CD4-positive, alpha-beta T cell (primary cell): ENCODE measurements at regions not wholly inside any gene's neighbourhood (a gene's known extent, or its start where the extent isn't known, plus 50 kb on each side); places are given as distances from the start of the nearest gene placed in this dataset.

Experiments
- ATAC-seq: fragments of 200-7000 bp; cut with Tn5 transposase; one replicate; pipeline ENCODE4 v1.10.0; 2022; ENCODE audit warnings: mild to moderate bottlenecking; ENCODE audit not compliant: poor library complexity
- CTCF ChIA-PET: fragments of 350-600 bp; sonication (Branson Sonifier 250); formaldehyde crosslinking; loops from one replicate; lab custom pipeline; 2021; ENCODE audit warnings: antibody characterized with exemption, inconsistent platforms; lab: Charles Lee
- POLR2A ChIA-PET: fragments of 350-600 bp; sonication (Branson Sonifier 250); formaldehyde crosslinking; loops from one replicate; lab custom pipeline; 2021; ENCODE audit warnings: antibody characterized with exemption, inconsistent platforms; lab: Charles Lee
- DNase-seq, 14 experiments: peaks; one replicate each; pipeline ENCODE4 v3.0.0-alpha.2; 2013 to 2020; ENCODE audit warnings: mixed read lengths in 2 of 14
- H3K27ac ChIP-seq, 2 donors: one replicate each; pipeline versions ENCODE4 v1.5.1 to v1.7.0; 2013; ENCODE audit warnings: low read length in 2 of 2, low read depth in 1 of 2, mild to moderate bottlenecking in 1 of 2
- H3K27me3 ChIP-seq, 2 experiments: 1 replicate in 1 of 2; 2 replicates in 1 of 2; pipeline versions ENCODE4 v1.6.1 to v1.7.0; 2013; ENCODE audit warnings: low read length in 2 of 2, control low read depth in 1 of 2, mild to moderate bottlenecking in 1 of 2, moderate library complexity in 1 of 2; ENCODE audit not compliant: insufficient read depth in 2 of 2, control insufficient read depth in 1 of 2
- H3K36me3 ChIP-seq: one replicate; pipeline ENCODE4 v1.6.1; 2013; ENCODE audit warnings: low read length, control low read depth; ENCODE audit not compliant: insufficient read depth
- H3K4me1 ChIP-seq: one replicate; pipeline ENCODE4 v1.6.1; 2013; ENCODE audit warnings: low read length, control low read depth; ENCODE audit not compliant: insufficient read depth
- H3K4me3 ChIP-seq: one replicate; pipeline ENCODE4 v1.5.1; 2013; ENCODE audit warnings: mild to moderate bottlenecking, low read length, moderate library complexity
- H3K9me3 ChIP-seq, 2 experiments: 1 replicate in 1 of 2; 2 replicates in 1 of 2; pipeline versions ENCODE4 v1.6.1 to v1.7.0; 2013; ENCODE audit warnings: low read length in 2 of 2, mild to moderate bottlenecking in 2 of 2, control low read depth in 1 of 2, moderate library complexity in 1 of 2; ENCODE audit not compliant: control insufficient read depth in 1 of 2, insufficient read depth in 1 of 2
- H3K27ac Mint-ChIP-seq: one replicate; pipeline ENCODE4 v1.8.0; 2020; ENCODE audit warnings: mixed read lengths
- H3K27me3 Mint-ChIP-seq: one replicate; pipeline ENCODE4 v1.8.0; 2021; ENCODE audit warnings: mixed read lengths
- H3K36me3 Mint-ChIP-seq: one replicate; pipeline ENCODE4 v1.8.0; 2021; ENCODE audit warnings: low read depth, mixed read lengths
- H3K4me1 Mint-ChIP-seq: one replicate; pipeline ENCODE4 v1.8.0; 2021; ENCODE audit warnings: low read depth, mixed read lengths
- H3K4me3 Mint-ChIP-seq: one replicate; pipeline ENCODE4 v1.8.0; 2020; ENCODE audit warnings: mild to moderate bottlenecking, mixed read lengths
- H3K9me3 Mint-ChIP-seq: one replicate; pipeline ENCODE4 v1.8.0; 2020; ENCODE audit warnings: mixed read lengths
- CTCF ChIP-seq: fragments of 200-600 bp; IDR thresholded peaks from one replicate; pipeline ENCODE4 v1.8.0; 2022; ENCODE audit warnings: antibody characterized with exemption, mild to moderate bottlenecking
- intact Hi-C, 2 experiments: fragments of 100-400 bp; cut with DNase I in 1 of 2; cut with micrococcal nuclease in 1 of 2; formaldehyde crosslinking; loops; one replicate each; pipeline versions ENCODE4 v1.15.1 to v1.9.0; 2023 to 2025; cut with DNase I, micrococcal nuclease

DNA sequence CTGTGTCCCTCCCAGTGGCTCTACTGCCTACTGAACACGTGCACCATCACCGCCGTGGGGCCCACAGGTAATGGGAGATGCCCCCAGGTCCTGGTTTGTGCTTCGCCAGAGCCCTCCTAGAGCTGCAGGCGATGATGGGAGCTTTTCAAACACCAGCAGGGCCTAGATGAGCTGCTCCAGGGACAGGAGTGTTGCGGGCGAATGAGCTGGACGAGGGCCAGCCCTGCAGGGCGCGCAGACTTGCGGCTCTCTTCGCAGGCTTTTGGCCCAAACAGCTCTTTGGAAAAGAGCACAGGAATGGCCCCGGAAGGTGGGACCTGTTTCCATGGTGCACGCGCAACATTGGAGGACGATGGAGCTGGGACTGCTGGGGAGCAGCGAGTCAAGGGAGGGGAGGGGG lies 409.3 kb upstream of the SULF2 start:
- Mint-ChIP-seq H3K9me3 (no peaks in the 10 kb centered on the region), H3K36me3 (no peaks in the 10 kb centered on the region), H3K27ac (no peak overlapping the region), H3K27me3 (no peaks in the 10 kb centered on the region), H3K4me1 (no peaks in the 10 kb centered on the region), H3K4me3 (no peak overlapping the region)
- Histone ChIP-seq H3K4me3 (no peak overlapping the region), H3K4me1 (no peaks in the 10 kb centered on the region), H3K9me3 (no peaks in the 10 kb centered on the region), H3K27me3 (no peaks in the 10 kb centered on the region), H3K27ac (no peak overlapping the region), H3K36me3 (no peaks in the 10 kb centered on the region)
- CTCF ChIA-PET, result no interaction called here
- TF ChIP-seq CTCF, result no peak
- POLR2A ChIA-PET, result no interaction called here
- no peak for ATAC-seq
- intact Hi-C loops, result no loop called here
- no peak for DNase-seq

- Histone ChIP-seq H3K4me3 (no peak overlapping the region), H3K27me3 (no peaks in the 10 kb centered on the region), H3K36me3 (no peaks in the 10 kb centered on the region), H3K27ac (no peak overlapping the region), H3K4me1 (no peaks in the 10 kb centered on the region), H3K9me3 (no peaks in the 10 kb centered on the region)
- H3K27ac Mint-ChIP-seq, result no peak overlapping the region
- DNase-seq (no peak), ATAC-seq (no peak)
- H3K4me1 Mint-ChIP-seq, result no peaks in the 10 kb centered on the region
- ChIA-PET POLR2A (no interaction called here), CTCF (no interaction called here)
- no peaks in the 10 kb centered on the region for H3K36me3 Mint-ChIP-seq
- H3K27me3 Mint-ChIP-seq, result no peaks in the 10 kb centered on the region
- no peak overlapping the region for H3K4me3 Mint-ChIP-seq
- TF ChIP-seq CTCF, result no peak
- intact Hi-C loops, result no loop called here
- H3K9me3 Mint-ChIP-seq, result no peaks in the 10 kb centered on the region
Measured at GRCh38 chr20:48193627-48194425, 408.5 kb upstream of the SULF2 start.

DNA sequence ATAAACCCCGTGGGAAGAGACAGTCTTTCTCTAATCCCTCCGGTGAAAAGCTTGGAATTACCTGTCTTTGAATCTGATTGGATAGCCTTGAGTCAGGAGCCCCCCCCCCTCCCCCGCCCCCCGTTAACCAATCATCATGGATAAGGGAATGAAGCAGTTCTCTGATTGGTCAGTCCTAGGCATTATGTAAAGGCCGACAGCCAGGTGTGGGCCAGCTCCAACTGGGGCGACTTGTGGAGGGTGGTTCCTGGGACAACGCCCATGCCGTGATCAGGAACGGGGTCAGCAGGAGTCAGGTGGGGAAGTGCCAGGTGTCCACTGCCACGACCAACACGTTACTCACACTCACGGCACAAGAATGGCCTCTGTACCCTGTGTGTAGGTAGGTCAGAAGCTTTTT lies 406.8 kb upstream of the SULF2 start:
- H3K4me3 ChIP-seq, result no peak overlapping the region

More for the DNA sequence above, 406.8 kb upstream of the SULF2 start:
- Histone ChIP-seq H3K36me3 (no peaks in the 10 kb centered on the region), H3K4me1 (no peaks in the 10 kb centered on the region), H3K27ac (no peak overlapping the region), H3K27me3 (no peaks in the 10 kb centered on the region), H3K9me3 (no peaks in the 10 kb centered on the region)
- no peaks in the 10 kb centered on the region for H3K27me3 Mint-ChIP-seq
- POLR2A ChIA-PET, result no interaction called here
- DNase-seq, result no peak
- no peak overlapping the region for H3K27ac Mint-ChIP-seq
- CTCF ChIA-PET, result no interaction called here
- no peaks in the 10 kb centered on the region for H3K4me1 Mint-ChIP-seq
- no peaks in the 10 kb centered on the region for H3K36me3 Mint-ChIP-seq
- intact Hi-C loops, result no loop called here
- no peak for TF ChIP-seq CTCF
- H3K9me3 Mint-ChIP-seq, result no peaks in the 10 kb centered on the region
- H3K4me3 Mint-ChIP-seq, result no peak overlapping the region
- no peak for ATAC-seq
